Endodermal cell (in vitro differentiated cells): ENCODE measurements at regions not wholly inside any gene's neighbourhood (a gene's known extent, or its start where the extent isn't known, plus 50 kb on each side); places are given as distances from the start of the nearest gene placed in this dataset.
"Not testable (repeated sequence)": the region's sequence is repeated elsewhere in the genome, so short reads cannot be mapped to it uniquely, and the experiment has no call there.

Source experiments
- DNase-seq: peaks from one replicate; pipeline ENCODE4 v3.0.0-alpha.2; 2017
- H3K27ac ChIP-seq: 2 replicates; pipeline ENCODE4 v1.5.1; 2013; ENCODE audit warnings: mild to moderate bottlenecking, low read depth, low read length, moderate library complexity
- H3K27me3 ChIP-seq: 2 replicates; pipeline ENCODE4 v1.6.1; 2013; ENCODE audit warnings: mild to moderate bottlenecking, low read length, moderate library complexity; ENCODE audit not compliant: insufficient read depth, control insufficient read depth, poor library complexity, severe bottlenecking
- H3K36me3 ChIP-seq: 2 replicates; pipeline ENCODE4 v1.7.0; 2013; ENCODE audit warnings: mild to moderate bottlenecking, low read length, moderate library complexity; ENCODE audit not compliant: control insufficient read depth, insufficient read depth
- H3K4me1 ChIP-seq: one replicate; pipeline ENCODE4 v1.7.0; 2013; ENCODE audit warnings: low read length; ENCODE audit not compliant: control insufficient read depth, insufficient read depth
- H3K4me3 ChIP-seq: 2 replicates; pipeline ENCODE4 v1.5.1; 2013; ENCODE audit warnings: mild to moderate bottlenecking, low read length, moderate library complexity
- H3K9ac ChIP-seq: 2 replicates; pipeline ENCODE4 v1.6.1; 2013; ENCODE audit warnings: mild to moderate bottlenecking, low read length, moderate library complexity; ENCODE audit not compliant: poor library complexity, severe bottlenecking; ENCODE audit errors: extremely low read depth
- H3K9me3 ChIP-seq: 2 replicates; pipeline ENCODE4 v1.6.1; 2013; ENCODE audit warnings: mild to moderate bottlenecking, low read length, moderate library complexity; ENCODE audit not compliant: control insufficient read depth
- H3K27ac Mint-ChIP-seq: 2 replicates; pipeline ENCODE4 v1.8.0; 2020; ENCODE audit warnings: mixed read lengths
- H3K27me3 Mint-ChIP-seq: 2 replicates; pipeline ENCODE4 v1.8.0; 2021; ENCODE audit warnings: mild to moderate bottlenecking, mixed read lengths; ENCODE audit not compliant: insufficient read depth
- H3K36me3 Mint-ChIP-seq: 2 replicates; pipeline ENCODE4 v1.8.0; 2020; ENCODE audit warnings: low read depth, mixed read lengths
- H3K4me1 Mint-ChIP-seq: 2 replicates; pipeline ENCODE4 v1.8.0; 2020; ENCODE audit warnings: mixed read lengths
- H3K4me3 Mint-ChIP-seq: 2 replicates; pipeline ENCODE4 v1.8.0; 2020; ENCODE audit warnings: mild to moderate bottlenecking, moderate library complexity, mixed read lengths
- H3K9me3 Mint-ChIP-seq: 2 replicates; pipeline ENCODE4 v1.8.0; 2020; ENCODE audit warnings: mild to moderate bottlenecking, mixed read lengths
- WGBS, 2 experiments: methylation state at CpG; one replicate each; pipeline versions ENCODE4 v1.1.5 to v1.1.7; 2013; ENCODE audit warnings: missing lambda C conversion rate in 2 of 2, mixed read lengths in 1 of 2; ENCODE audit not compliant: insufficient coverage in 1 of 2, insufficient read length in 1 of 2; 5-methylcytosine and 5-hydroxymethylcytosine counted together
- TF ChIP-seq, protein P1 (sequence below): fragments of 200-600 bp; sonication (generic); conservative IDR thresholded peaks from 2 replicates; pipeline ENCODE4 v1.5.0; 2021; ENCODE audit warnings: antibody characterized with exemption, mild to moderate bottlenecking

DNA sequence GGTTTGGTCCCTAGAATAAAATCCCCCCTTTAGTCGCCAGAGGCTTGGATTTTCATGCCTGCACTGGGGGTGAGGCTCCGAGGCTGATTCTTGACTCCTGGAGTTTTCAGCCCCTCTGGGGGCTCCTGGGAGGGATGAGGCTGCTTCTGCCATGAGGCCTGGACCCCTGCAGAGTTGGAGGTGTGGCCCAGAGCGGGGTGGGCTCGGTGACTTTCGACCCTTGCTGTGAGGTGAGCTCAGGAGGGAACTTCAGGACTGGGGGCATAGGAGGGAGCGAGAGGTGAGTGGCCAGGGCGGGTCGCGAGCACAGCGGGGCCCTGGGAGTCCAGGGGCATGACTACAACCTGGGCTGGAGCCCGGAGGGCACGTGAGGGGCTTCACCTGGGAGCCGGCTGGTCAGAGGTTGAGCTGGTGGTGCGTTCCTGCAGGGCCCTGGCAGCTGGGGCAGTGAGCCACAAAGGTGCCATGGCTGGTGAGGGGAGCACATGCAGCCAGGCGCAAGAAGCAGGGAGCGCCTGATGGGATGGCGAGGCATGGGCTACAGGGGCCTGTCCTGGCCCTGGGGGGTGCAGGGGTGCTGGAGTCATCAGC is 168.2 kb downstream of the KIF26A start:
- Mint-ChIP-seq H3K9me3 (peaks cover 7% of the 10 kb centered on the region), H3K4me1 (peaks cover 2% of the 10 kb centered on the region), H3K27me3 (no peaks in the 10 kb centered on the region), H3K4me3 (no peak overlapping the region), H3K36me3 (no peaks in the 10 kb centered on the region), H3K27ac (no peak overlapping the region)
- Histone ChIP-seq H3K27ac (no peak overlapping the region), H3K4me3 (no peak overlapping the region), H3K9ac (no peak overlapping the region), H3K36me3 (no peaks in the 10 kb centered on the region), H3K27me3 (no peaks in the 10 kb centered on the region), H3K9me3 (no peaks in the 10 kb centered on the region), H3K4me1 (no peaks in the 10 kb centered on the region)
- WGBS, 2 experiments, result 80 to 85% methylated on average over 13 to 17 of the region's 17 CpGs
- TF ChIP-seq, protein P1, sequence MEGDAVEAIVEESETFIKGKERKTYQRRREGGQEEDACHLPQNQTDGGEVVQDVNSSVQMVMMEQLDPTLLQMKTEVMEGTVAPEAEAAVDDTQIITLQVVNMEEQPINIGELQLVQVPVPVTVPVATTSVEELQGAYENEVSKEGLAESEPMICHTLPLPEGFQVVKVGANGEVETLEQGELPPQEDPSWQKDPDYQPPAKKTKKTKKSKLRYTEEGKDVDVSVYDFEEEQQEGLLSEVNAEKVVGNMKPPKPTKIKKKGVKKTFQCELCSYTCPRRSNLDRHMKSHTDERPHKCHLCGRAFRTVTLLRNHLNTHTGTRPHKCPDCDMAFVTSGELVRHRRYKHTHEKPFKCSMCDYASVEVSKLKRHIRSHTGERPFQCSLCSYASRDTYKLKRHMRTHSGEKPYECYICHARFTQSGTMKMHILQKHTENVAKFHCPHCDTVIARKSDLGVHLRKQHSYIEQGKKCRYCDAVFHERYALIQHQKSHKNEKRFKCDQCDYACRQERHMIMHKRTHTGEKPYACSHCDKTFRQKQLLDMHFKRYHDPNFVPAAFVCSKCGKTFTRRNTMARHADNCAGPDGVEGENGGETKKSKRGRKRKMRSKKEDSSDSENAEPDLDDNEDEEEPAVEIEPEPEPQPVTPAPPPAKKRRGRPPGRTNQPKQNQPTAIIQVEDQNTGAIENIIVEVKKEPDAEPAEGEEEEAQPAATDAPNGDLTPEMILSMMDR, result no peak
- DNase-seq, result no peak

DNA sequence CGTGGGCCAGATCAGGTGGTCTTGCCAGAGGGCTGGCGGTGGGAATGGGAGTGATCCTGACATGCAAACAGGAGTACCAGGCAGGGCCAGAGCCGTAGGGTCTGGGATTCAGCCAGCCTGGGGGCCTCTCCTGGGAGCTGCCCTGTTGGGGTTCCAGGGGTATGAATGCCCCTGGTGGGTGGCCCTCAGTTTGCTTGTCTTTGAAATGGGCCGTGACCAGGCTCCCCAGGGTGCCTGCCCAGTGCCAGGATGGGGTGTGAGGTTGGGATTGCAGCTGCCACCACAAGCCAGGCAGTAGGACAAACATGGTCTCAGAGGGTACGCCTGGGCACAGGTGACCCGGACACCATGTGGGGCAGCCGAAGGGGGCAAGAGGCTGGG is 168.8 kb downstream of the KIF26A start:
- Mint-ChIP-seq H3K36me3 (no peaks in the 10 kb centered on the region), H3K4me1 (peaks cover 2% of the 10 kb centered on the region), H3K27me3 (no peaks in the 10 kb centered on the region), H3K9me3 (peaks cover 7% of the 10 kb centered on the region), H3K27ac (no peak overlapping the region), H3K4me3 (no peak overlapping the region)
- TF ChIP-seq, protein P1, result no peak
- 60 to 78% methylated on average over 2 to 7 of the region's 7 CpGs for WGBS, 2 experiments
- no peaks in the 10 kb centered on the region for H3K36me3 ChIP-seq
- H3K27ac ChIP-seq, result no peak overlapping the region
- H3K9me3 ChIP-seq, result no peaks in the 10 kb centered on the region
- no peak overlapping the region for H3K9ac ChIP-seq
- no peak overlapping the region for H3K4me3 ChIP-seq
- H3K4me1 ChIP-seq, result no peaks in the 10 kb centered on the region
- no peak for DNase-seq
- H3K27me3 ChIP-seq, result no peaks in the 10 kb centered on the region

DNA sequence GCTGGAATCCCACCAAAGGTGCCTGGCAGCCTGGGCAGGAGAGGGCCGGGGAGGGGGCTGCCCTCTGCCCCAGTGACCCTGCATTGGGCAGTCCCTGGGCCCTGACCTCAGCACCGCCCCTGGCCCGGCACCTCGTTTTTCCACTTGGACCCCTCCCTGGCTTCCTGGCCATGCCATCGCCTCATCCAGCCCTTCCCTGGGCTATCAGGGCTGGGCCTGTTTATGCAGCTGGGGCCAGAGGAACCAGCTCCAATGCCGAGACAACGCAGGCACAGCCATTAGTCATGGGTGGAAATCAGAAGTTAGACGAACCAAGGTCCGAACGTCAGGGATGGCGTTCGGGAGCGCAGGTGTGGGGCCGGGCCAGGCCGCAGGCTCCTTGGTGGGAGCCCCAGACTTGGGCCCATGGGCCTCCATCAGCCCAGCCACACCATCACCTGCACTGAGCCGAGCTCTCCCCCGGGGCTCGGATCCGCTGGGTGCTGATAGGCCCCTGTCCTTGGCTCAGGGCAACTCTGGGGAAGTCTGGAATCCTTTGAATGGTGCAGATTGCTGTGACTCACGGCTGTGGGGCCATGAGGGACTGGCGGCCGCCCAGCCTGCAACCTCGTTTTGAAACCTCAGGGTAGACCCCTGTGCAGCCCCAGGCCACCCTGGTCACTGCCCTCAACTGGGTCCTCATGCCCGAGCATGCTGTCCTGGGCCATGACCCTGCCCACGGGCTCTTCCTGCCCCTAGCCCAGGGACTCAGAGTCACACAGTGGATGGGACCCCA is 169.4 kb downstream of the KIF26A start:
- H3K27me3 ChIP-seq, result no peaks in the 10 kb centered on the region
- no peak overlapping the region for H3K27ac Mint-ChIP-seq
- H3K27ac ChIP-seq, result no peak overlapping the region
- H3K4me3 Mint-ChIP-seq, result no peak overlapping the region
- TF ChIP-seq, protein P1, result no peak
- 92 to 95% methylated on average over 7 to 25 of the region's 25 CpGs for WGBS, 2 experiments
- peaks cover 2% of the 10 kb centered on the region for H3K4me1 Mint-ChIP-seq
- H3K36me3 Mint-ChIP-seq, result no peaks in the 10 kb centered on the region
- no peaks in the 10 kb centered on the region for H3K9me3 ChIP-seq
- no peaks in the 10 kb centered on the region for H3K27me3 Mint-ChIP-seq
- DNase-seq, result no peak
- no peaks in the 10 kb centered on the region for H3K4me1 ChIP-seq
- peaks cover 7% of the 10 kb centered on the region for H3K9me3 Mint-ChIP-seq
- H3K9ac ChIP-seq, result no peak overlapping the region
- H3K36me3 ChIP-seq, result no peaks in the 10 kb centered on the region
- H3K4me3 ChIP-seq, result no peak overlapping the region

DNA sequence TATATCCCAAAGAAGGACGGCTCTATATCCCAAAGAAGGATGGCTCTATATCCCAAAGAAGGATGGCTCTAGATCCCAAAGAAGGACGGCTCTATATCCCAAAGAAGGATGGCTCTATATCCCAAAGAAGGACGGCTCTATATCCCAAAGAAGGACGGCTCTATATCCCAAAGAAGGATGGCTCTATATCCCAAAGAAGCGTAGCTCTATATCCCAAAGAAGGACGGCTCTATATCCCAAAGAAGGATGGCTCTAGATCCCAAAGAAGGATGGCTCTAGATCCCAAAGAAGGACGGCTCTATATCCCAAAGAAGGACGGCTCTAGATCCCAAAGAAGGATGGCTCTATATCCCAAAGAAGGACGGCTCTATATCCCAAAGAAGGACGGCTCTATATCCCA is 170.1 kb downstream of the KIF26A start:
- not testable (repeated sequence) for H3K4me1 Mint-ChIP-seq, H3K9ac ChIP-seq, H3K36me3 ChIP-seq, H3K27ac ChIP-seq, H3K27me3 ChIP-seq, H3K4me1 ChIP-seq, H3K27me3 Mint-ChIP-seq, DNase-seq, H3K4me3 Mint-ChIP-seq, H3K9me3 ChIP-seq, H3K27ac Mint-ChIP-seq, H3K4me3 ChIP-seq, H3K36me3 Mint-ChIP-seq, H3K9me3 Mint-ChIP-seq
- WGBS, 2 experiments, result 86 to 90% methylated on average over 6 to 10 of the region's 10 CpGs
